GM21367 (cell line): ENCODE measurements at regions not wholly inside any gene's neighbourhood (a gene's known extent, or its start where the extent isn't known, plus 50 kb on each side); places are given as distances from the start of the nearest gene placed in this dataset.

ENCODE experiments used
- ATAC-seq: cut with Tn5 transposase; IDR thresholded peaks from one replicate; pipeline ENCODE4 v1.9.1; 2021; ENCODE audit not compliant: unreplicated experiment

- ATAC-seq: no peak
These were observed 199.9 kb upstream of the ZMIZ1 start for GRCh38 chr10:78868861-78869260.

GRCh38 chr10:78869508-78870454, 199.0 kb upstream of the ZMIZ1 start:
- no peak for ATAC-seq

- no peak for ATAC-seq
These were observed 198.3 kb upstream of the ZMIZ1 start for GRCh38 chr10:78870458-78870857.

- ATAC-seq: no peak
These were observed 197.0 kb upstream of the ZMIZ1 start for GRCh38 chr10:78871796-78872195.

GRCh38 chr10:78873413-78873812, 195.4 kb upstream of the ZMIZ1 start:
- no peak for ATAC-seq

GRCh38 chr10:78875331-78875877, 193.4 kb upstream of the ZMIZ1 start:
- no peak for ATAC-seq

- ATAC-seq: no peak
These were observed 192.8 kb upstream of the ZMIZ1 start for GRCh38 chr10:78875932-78876331.

- ATAC-seq: no peak
These were observed 192.3 kb upstream of the ZMIZ1 start for GRCh38 chr10:78876449-78876848.

- no peak for ATAC-seq
These were observed 189.1 kb upstream of the ZMIZ1 start for GRCh38 chr10:78879621-78880020.

- ATAC-seq: no peak
These were observed 182.6 kb upstream of the ZMIZ1 start for GRCh38 chr10:78886129-78886528.

- ATAC-seq: no peak
These were observed 179.2 kb upstream of the ZMIZ1 start for GRCh38 chr10:78889536-78890063.

- no peak for ATAC-seq
These were observed 178.3 kb upstream of the ZMIZ1 start for GRCh38 chr10:78890506-78890905.

- ATAC-seq: no peak
These were observed 177.0 kb upstream of the ZMIZ1 start for GRCh38 chr10:78891741-78892140.

GRCh38 chr10:78892338-78893176, 176.2 kb upstream of the ZMIZ1 start:
- ATAC-seq: no peak

- ATAC-seq: no peak
These were observed 175.5 kb upstream of the ZMIZ1 start for GRCh38 chr10:78893217-78893616.

GRCh38 chr10:78894089-78894840, 174.5 kb upstream of the ZMIZ1 start:
- no peak for ATAC-seq

GRCh38 chr10:78894841-78895195, 173.9 kb upstream of the ZMIZ1 start:
- ATAC-seq: no peak

GRCh38 chr10:78895469-78895868, 173.3 kb upstream of the ZMIZ1 start:
- ATAC-seq: no peak

- ATAC-seq: no peak
These were observed 172.4 kb upstream of the ZMIZ1 start for GRCh38 chr10:78896159-78896928.
